ENCODE measurements at regions not wholly inside any gene's neighbourhood (a gene's known extent, or its start where the extent isn't known, plus 50 kb on each side); places are given as distances from the start of the nearest gene placed in this dataset.

DNA sequence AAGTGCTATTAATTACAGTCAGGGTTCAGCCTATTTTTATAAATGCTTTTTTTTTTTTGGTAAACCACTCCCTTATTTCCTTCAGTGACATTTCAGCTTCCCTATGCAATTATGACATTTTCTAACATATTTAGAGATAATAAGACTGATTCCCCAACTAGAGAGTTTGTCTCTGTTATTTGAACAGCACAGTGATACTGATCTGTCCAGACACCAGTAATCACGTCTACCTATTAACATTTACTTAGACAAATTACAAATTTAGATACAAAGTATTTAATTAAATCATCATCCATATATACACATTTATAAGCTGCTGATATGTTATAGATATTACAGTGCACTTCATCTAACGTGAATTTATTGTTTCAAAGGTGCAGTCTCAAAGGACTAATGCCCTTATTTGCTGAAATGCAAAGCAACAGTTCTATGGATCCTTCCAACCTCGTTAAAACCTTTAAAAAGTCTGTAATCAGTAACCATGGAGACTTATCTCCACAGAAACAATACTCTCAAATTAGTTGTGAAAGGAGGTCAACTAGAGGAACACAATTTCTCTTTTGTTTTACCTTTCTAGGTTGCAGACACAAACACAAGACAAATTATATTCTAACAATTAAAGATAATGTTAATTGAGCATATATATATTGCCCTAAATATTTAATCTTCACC, 1531.1 kb downstream of the SI start:
- TF ChIP-seq, protein P1, sequence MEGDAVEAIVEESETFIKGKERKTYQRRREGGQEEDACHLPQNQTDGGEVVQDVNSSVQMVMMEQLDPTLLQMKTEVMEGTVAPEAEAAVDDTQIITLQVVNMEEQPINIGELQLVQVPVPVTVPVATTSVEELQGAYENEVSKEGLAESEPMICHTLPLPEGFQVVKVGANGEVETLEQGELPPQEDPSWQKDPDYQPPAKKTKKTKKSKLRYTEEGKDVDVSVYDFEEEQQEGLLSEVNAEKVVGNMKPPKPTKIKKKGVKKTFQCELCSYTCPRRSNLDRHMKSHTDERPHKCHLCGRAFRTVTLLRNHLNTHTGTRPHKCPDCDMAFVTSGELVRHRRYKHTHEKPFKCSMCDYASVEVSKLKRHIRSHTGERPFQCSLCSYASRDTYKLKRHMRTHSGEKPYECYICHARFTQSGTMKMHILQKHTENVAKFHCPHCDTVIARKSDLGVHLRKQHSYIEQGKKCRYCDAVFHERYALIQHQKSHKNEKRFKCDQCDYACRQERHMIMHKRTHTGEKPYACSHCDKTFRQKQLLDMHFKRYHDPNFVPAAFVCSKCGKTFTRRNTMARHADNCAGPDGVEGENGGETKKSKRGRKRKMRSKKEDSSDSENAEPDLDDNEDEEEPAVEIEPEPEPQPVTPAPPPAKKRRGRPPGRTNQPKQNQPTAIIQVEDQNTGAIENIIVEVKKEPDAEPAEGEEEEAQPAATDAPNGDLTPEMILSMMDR (IDR thresholded peaks at IDR 0.05; ENCODE audit: low read depth, low read length, poor library complexity, severe bottlenecking), result no peak
- TF ChIP-seq EZH2phosphoT487 (IDR thresholded peaks at IDR 0.05; ENCODE audit: borderline replicate concordance, low read length), result no peak

Measured in DOHH2 (cell line).